GM12872 (cell line): ENCODE measurements at regions not wholly inside any gene's neighbourhood (a gene's known extent, or its start where the extent isn't known, plus 50 kb on each side); places are given as distances from the start of the nearest gene placed in this dataset.

Experiments
- CTCF ChIP-seq: IDR thresholded peaks from 3 replicates; pipeline ENCODE4 v1.5.1; 2011; ENCODE audit warnings: low read depth, mild to moderate bottlenecking, low read length, moderate library complexity; ENCODE audit not compliant: insufficient read depth

DNA sequence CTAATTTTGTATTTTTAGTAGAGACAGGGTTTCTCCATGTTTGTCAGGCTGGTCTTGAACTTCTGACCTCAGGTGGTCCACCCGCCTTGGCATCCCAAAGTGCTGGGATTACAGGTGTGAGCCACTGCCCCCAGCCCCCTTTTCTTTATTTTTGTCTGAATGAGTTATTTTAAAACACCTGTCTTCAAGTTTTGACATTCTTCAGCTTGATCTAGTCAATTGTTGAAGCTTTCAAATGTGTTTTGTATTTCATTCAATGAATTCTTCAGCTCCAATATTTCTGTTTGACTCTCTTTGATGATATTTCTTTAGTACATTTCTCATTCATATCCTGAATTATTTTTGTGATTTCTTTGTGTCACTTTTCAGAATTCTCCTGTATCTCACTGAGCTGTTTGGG, 486.2 kb downstream of the DMAC1 start:
- TF ChIP-seq CTCF, result no peak

DNA sequence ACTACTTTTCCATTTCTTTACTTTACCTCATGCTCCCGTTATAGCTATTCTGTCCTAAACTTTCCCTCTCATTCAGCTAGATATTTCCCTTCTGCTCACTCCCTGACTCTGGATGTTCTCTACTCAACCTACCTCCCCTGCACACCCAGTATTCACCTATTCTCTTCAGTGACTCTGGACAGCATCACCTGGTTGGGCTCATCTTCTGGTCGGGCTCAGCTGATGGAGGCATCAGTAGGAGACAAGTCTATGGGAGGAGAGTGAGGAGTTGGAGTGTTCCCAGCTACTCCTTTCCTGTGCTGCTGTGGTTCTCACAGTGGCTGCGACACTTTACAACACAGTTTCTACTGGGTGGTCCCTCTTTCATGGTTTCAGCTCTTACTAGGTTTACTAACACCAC, 493.9 kb downstream of the DMAC1 start:
- TF ChIP-seq CTCF, result no peak

GRCh38 chr9:7304627-7304995, 495.0 kb downstream of the DMAC1 start:
- TF ChIP-seq CTCF, result no peak

DNA sequence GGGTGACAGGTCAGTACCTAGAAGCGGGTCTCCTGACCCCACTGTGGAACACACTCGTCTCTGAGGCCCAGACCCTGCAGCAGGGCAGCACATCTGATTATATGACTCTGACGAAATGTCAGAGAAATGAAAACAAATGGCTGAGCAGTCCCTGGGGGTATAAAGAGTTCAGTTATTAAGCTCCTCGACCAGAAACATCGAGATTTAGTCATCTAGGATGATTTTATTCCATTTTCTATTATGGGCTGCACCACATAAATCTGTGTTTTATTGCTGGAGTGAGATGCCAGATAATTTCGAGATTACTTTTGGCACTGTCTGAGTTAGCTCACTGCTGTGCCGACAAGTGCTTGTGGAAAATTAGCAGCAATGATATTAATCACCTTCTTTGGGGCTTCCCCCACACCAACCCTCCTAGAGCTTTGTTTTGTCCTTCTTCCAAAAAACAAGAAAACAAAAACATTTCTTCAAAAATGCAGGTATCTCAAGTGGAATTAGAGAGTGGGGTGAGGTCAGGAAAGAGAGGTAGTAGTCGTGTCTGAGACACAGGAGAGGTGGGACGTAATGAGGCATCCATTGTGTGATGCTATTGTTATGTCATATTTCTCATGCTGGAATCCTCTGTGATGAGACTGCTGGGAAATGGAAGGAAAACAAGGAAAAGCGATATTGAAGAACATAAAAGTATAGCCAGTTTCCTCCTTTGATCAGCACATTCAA, 495.5 kb downstream of the DMAC1 start:
- no peak for TF ChIP-seq CTCF

DNA sequence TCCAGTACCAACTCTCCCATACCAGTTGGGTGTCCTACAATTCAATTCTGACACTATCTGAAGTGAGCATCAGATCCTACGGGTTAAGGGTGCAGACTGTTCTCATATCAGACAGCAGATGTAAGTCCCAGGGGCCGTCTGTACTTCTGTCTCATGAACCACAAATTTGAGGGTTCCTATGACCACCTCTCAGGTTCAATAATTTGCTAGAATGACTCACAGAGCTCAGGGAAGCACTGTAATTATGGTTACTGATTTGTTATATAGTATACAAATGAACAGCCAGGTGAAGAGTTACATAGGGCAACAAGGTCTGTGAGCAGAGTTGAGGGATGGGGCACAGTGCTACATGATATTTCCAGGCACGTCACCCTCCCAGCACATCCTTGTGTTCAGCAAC, 499.1 kb downstream of the DMAC1 start:
- TF ChIP-seq CTCF, result no peak

GRCh38 chr9:7298123-7298522, 501.5 kb downstream of the DMAC1 start:
- TF ChIP-seq CTCF, result no peak

DNA sequence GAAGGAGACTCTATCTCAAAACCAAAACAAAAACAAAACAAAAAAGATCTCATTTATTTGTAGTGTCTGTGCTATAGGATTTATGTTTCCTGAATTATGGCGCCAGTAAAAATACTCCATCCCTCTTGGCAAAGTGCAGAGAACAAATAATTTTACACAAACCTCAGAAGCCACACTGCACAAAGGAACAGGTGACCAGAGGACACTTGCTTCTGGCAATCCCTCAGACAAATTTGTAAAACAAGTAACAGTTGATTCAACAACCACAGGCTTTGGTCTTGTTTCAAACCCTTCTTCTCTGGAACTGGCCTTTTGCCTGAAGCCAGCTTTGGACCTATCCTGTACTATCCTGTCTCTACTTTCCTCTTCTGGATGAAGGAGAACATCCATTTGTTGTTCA, 502.1 kb downstream of the DMAC1 start:
- no peak for TF ChIP-seq CTCF
